OCI-LY3 (cell line): ENCODE measurements at regions not wholly inside any gene's neighbourhood (a gene's known extent, or its start where the extent isn't known, plus 50 kb on each side); places are given as distances from the start of the nearest gene placed in this dataset.

Source experiments
- H2AFZ ChIP-seq: fragments of 200-600, 300-600 bp; shearing (Covaris generic); 2 replicates; pipeline ENCODE4 v1.6.0; 2014; ENCODE audit warnings: antibody characterized with exemption, low read depth, low read length
- H3K27ac ChIP-seq: fragments of 200-600, 300-600 bp; sonication (generic); 2 replicates; pipeline ENCODE4 v1.5.1; 2014; ENCODE audit warnings: mild to moderate bottlenecking, low read length, moderate library complexity, mixed read lengths
- H3K27me3 ChIP-seq: fragments of 200-600, 300-600 bp; sonication (generic); 2 replicates; pipeline ENCODE4 v1.6.1; 2014; ENCODE audit warnings: low read depth, low read length, mixed read lengths
- H3K36me3 ChIP-seq: fragments of 200-600, 300-600 bp; sonication (generic); replicated peaks from 2 replicates; pipeline ENCODE3; 2014; ENCODE audit warnings: low read depth, low read length, mixed read lengths
- H3K4me1 ChIP-seq: fragments of 300-600, 200-600 bp; sonication (generic); 2 replicates; pipeline ENCODE4 v1.6.1; 2014; ENCODE audit warnings: low read length, mixed read lengths
- H3K4me2 ChIP-seq: fragments of 200-600, 300-600 bp; sonication (generic); 2 replicates; pipeline ENCODE4 v1.6.1; 2014; ENCODE audit warnings: low read length, mixed read lengths
- H3K4me3 ChIP-seq: fragments of 300-600, 200-600 bp; sonication (generic); 2 replicates; pipeline ENCODE4 v1.5.1; 2014; ENCODE audit warnings: antibody characterized with exemption, mild to moderate bottlenecking, low read length, moderate library complexity
- H3K79me2 ChIP-seq: fragments of 300-600, 200-600 bp; shearing (Covaris generic); 2 replicates; pipeline ENCODE4 v1.6.1; 2014; ENCODE audit warnings: mild to moderate bottlenecking, low read length, mixed read lengths
- H3K9ac ChIP-seq: fragments of 300-600, 200-600 bp; shearing (Covaris generic); 2 replicates; pipeline ENCODE4 v1.6.0; 2014; ENCODE audit warnings: mild to moderate bottlenecking, low read length, moderate library complexity
- H3K9me3 ChIP-seq: fragments of 200-600, 300-600 bp; shearing (Covaris generic); 2 replicates; pipeline ENCODE4 v1.6.1; 2014; ENCODE audit warnings: low read length, mixed read lengths; ENCODE audit not compliant: insufficient read depth
- H4K20me1 ChIP-seq: fragments of 200-600, 300-600 bp; sonication (generic); 2 replicates; pipeline ENCODE4 v1.6.1; 2016; ENCODE audit warnings: low read length, mixed read lengths; ENCODE audit not compliant: insufficient read depth
- CTCF ChIP-seq: fragments of 200-600, 300-600 bp; sonication (generic); IDR thresholded peaks from 2 replicates; pipeline ENCODE4 v1.5.1; 2014; ENCODE audit warnings: antibody characterized with exemption, low read length, low read depth
- EZH2phosphoT487 ChIP-seq: fragments of 200-600 bp; shearing (Covaris generic); IDR thresholded peaks from 2 replicates; pipeline ENCODE4 v1.6.1; 2018; ENCODE audit warnings: antibody characterized with exemption, mixed run types, low read depth

GRCh38 chr3:190252080-190252479 is 70.2 kb downstream of the CLDN1 start:
- Histone ChIP-seq H3K27ac (no peak overlapping the region), H3K4me1 (no peaks in the 10 kb centered on the region), H3K9me3 (no peaks in the 10 kb centered on the region), H3K4me3 (no peak overlapping the region), H2AFZ (no peak overlapping the region), H3K27me3 (no peaks in the 10 kb centered on the region), H4K20me1 (no peaks in the 10 kb centered on the region), H3K4me2 (no peak overlapping the region), H3K36me3 (no peaks in the 10 kb centered on the region), H3K79me2 (no peaks in the 10 kb centered on the region), H3K9ac (no peak overlapping the region)
- TF ChIP-seq EZH2phosphoT487 (no peak), CTCF (no peak)

- Histone ChIP-seq H3K9me3 (0 out of 2 replicates have a peak, but pooled peaks cover under 1% of the 10 kb centered on the region), H3K4me1 (no peaks in the 10 kb centered on the region), H2AFZ (no peak overlapping the region), H3K36me3 (peaks cover 5% of the 10 kb centered on the region), H3K27ac (no peak overlapping the region), H3K79me2 (no peaks in the 10 kb centered on the region), H3K9ac (no peak overlapping the region), H4K20me1 (no peaks in the 10 kb centered on the region), H3K27me3 (no peaks in the 10 kb centered on the region), H3K4me3 (no peak overlapping the region), H3K4me2 (no peak overlapping the region)
- TF ChIP-seq CTCF, result no peak
- no peak for TF ChIP-seq EZH2phosphoT487
Measured at GRCh38 chr3:190249414-190249813, 72.8 kb downstream of the CLDN1 start.

GRCh38 chr3:190242147-190242546 is 80.1 kb downstream of the CLDN1 start:
- H2AFZ ChIP-seq, result no peak overlapping the region
- no peak overlapping the region for H3K27ac ChIP-seq
- H3K27me3 ChIP-seq, result no peaks in the 10 kb centered on the region
- no peak overlapping the region for H3K4me3 ChIP-seq
- H3K79me2 ChIP-seq, result no peaks in the 10 kb centered on the region
- H3K4me1 ChIP-seq, result no peaks in the 10 kb centered on the region
- no peaks in the 10 kb centered on the region for H4K20me1 ChIP-seq
- H3K9ac ChIP-seq, result no peak overlapping the region
- 0 out of 2 replicates have a peak, but pooled peaks cover 4% of the 10 kb centered on the region for H3K9me3 ChIP-seq
- TF ChIP-seq CTCF, result no peak
- no peak for TF ChIP-seq EZH2phosphoT487
- H3K36me3 ChIP-seq, result peaks cover 6% of the 10 kb centered on the region
- no peak overlapping the region for H3K4me2 ChIP-seq

- Histone ChIP-seq H3K36me3 (peaks cover under 1% of the 10 kb centered on the region), H3K27ac (no peak overlapping the region), H3K4me2 (no peak overlapping the region), H4K20me1 (no peaks in the 10 kb centered on the region), H3K4me1 (no peaks in the 10 kb centered on the region), H2AFZ (no peak overlapping the region), H3K4me3 (no peak overlapping the region), H3K9me3 (0 out of 2 replicates have a peak, but pooled peaks cover 2% of the 10 kb centered on the region), H3K9ac (no peak overlapping the region), H3K27me3 (no peaks in the 10 kb centered on the region), H3K79me2 (no peaks in the 10 kb centered on the region)
- TF ChIP-seq EZH2phosphoT487, result no peak
- TF ChIP-seq CTCF, result no peak
Measured at GRCh38 chr3:190239325-190239724, 82.9 kb downstream of the CLDN1 start.
